ENCODE measurements at regions not wholly inside any gene's neighbourhood (a gene's known extent, or its start where the extent isn't known, plus 50 kb on each side); places are given as distances from the start of the nearest gene placed in this dataset.

DNA sequence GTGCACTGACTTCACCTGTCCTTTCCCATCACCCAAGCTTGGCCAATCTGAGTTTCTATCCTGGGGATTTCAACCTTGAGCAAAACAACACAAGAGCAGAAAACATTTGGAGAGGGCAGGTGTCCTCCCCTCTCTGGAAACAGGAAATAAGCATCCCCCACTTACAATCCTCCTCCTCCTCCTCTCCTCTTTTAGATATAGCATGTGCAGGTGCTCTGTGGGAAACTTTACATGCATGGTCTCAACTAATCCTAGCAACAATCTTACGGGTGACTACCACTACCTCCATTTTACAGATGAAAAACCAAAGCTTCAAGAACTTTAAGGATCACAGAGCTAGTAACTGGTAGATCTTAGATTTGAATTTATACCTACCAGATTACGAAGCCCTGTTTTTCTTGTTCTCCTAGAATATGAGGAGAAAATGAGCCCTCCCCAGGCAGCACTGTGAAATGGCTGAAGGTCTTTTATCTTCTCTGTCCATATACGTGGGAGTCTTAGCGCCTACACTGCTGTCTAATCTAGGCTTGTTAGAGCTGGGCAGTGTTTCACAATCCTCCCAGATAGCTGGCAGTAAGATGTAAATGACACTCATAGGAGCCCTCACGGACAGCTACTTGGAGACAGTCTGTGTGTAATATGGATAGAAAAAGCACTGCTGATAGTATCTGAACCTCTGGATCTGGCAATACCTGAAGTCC lies 301.2 kb upstream of the PROK2 start:
- H4K91ac ChIP-seq (ENCODE audit: insufficient read length, low read depth, low read length): no peak overlapping the region
- no peak overlapping the region for H2BK15ac ChIP-seq (ENCODE audit: low read depth, low read length)
- no peak overlapping the region for H2BK20ac ChIP-seq (ENCODE audit: low read depth, low read length, poor library complexity, severe bottlenecking)
- TF ChIP-seq, protein P1, sequence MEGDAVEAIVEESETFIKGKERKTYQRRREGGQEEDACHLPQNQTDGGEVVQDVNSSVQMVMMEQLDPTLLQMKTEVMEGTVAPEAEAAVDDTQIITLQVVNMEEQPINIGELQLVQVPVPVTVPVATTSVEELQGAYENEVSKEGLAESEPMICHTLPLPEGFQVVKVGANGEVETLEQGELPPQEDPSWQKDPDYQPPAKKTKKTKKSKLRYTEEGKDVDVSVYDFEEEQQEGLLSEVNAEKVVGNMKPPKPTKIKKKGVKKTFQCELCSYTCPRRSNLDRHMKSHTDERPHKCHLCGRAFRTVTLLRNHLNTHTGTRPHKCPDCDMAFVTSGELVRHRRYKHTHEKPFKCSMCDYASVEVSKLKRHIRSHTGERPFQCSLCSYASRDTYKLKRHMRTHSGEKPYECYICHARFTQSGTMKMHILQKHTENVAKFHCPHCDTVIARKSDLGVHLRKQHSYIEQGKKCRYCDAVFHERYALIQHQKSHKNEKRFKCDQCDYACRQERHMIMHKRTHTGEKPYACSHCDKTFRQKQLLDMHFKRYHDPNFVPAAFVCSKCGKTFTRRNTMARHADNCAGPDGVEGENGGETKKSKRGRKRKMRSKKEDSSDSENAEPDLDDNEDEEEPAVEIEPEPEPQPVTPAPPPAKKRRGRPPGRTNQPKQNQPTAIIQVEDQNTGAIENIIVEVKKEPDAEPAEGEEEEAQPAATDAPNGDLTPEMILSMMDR (conservative IDR thresholded peaks at IDR 0.05): no peak
- H2AFZ ChIP-seq (ENCODE audit: low read length): no peak overlapping the region
- H3K9me3 ChIP-seq (ENCODE audit: control insufficient read depth, low read depth, low read length): no peaks in the 10 kb centered on the region
- no peak overlapping the region for H3K4me2 ChIP-seq (ENCODE audit: insufficient read depth, insufficient read length, low read length)
- no peak overlapping the region for H3K56ac ChIP-seq (ENCODE audit: insufficient read length, low read depth, low read length)
- peaks cover 22 to 24% of the 10 kb centered on the region in 2 experiments for H3K4me1 Mint-ChIP-seq
- no CpG with 5 or more reads among the region's 5 CpGs for WGBS (ENCODE audit: extremely low coverage, insufficient read length, low lambda C conversion rate)
- no peak for DNase-seq
- no peaks in the 10 kb centered on the region; a peak in 1 of 7 replicates for H3K36me3 Mint-ChIP-seq (ENCODE audit: insufficient read depth in 1 of 3, low read depth in 3 of 3)
- no peak overlapping the region for H2BK5ac ChIP-seq (ENCODE audit: insufficient read length, low read length)
- no peak overlapping the region for H4K8ac ChIP-seq (replicated peaks; ENCODE audit: insufficient read length, low read depth, low read length)
- H3K23me2 ChIP-seq (ENCODE audit: insufficient read length, low read depth, low read length, poor library complexity, severe bottlenecking): no peaks in the 10 kb centered on the region
- no peaks in the 10 kb centered on the region for H4K20me1 ChIP-seq (ENCODE audit: control insufficient read depth, insufficient read depth, insufficient read length)
- H3K27me3 ChIP-seq (ENCODE audit: insufficient read depth, low read length): no peaks in the 10 kb centered on the region
- H3K9ac ChIP-seq (ENCODE audit: extremely low read depth, insufficient read length, low read length): no peak overlapping the region
- no peak overlapping the region for H3K14ac ChIP-seq (ENCODE audit: insufficient read depth, low read length)
- H3K9me3 Mint-ChIP-seq: no peaks in the 10 kb centered on the region
- H3K4me3 Mint-ChIP-seq: no peak overlapping the region
- H3K23ac ChIP-seq (ENCODE audit: insufficient read length, low read depth, low read length): no peak overlapping the region
- H4K5ac ChIP-seq (ENCODE audit: insufficient read length, low read depth, low read length): no peak overlapping the region
- H3K4ac ChIP-seq (ENCODE audit: low read depth, low read length): no peak overlapping the region
- H3K27ac Mint-ChIP-seq: peak overlapping the region in 1 of 3 experiments; percentile 60; a peak in 2 of 7 replicates
- no peak overlapping the region for H3K18ac ChIP-seq (ENCODE audit: insufficient read length, low read depth, low read length)
- H3K27ac ChIP-seq (ENCODE audit: insufficient read length, low read depth, low read length): no peak overlapping the region
- no peak overlapping the region for H3T11ph ChIP-seq (ENCODE audit: low read length)
- H3K27me3 Mint-ChIP-seq (ENCODE audit: low read depth): no peaks in the 10 kb centered on the region; the same call in 1 of the 2 replicates
- H3K79me1 ChIP-seq (ENCODE audit: insufficient read depth, low read depth, low read length, poor library complexity, severe bottlenecking): no peaks in the 10 kb centered on the region
- no peak overlapping the region for H2AK5ac ChIP-seq (ENCODE audit: insufficient read length, low read length)
- H2BK12ac ChIP-seq (ENCODE audit: insufficient read length, low read depth, low read length): no peak overlapping the region
- peaks cover 5% of the 10 kb centered on the region; the same call in 1 of the 2 replicates for H3K4me1 ChIP-seq (ENCODE audit: insufficient read depth, low read length)
- no peaks in the 10 kb centered on the region for H3K79me2 ChIP-seq (ENCODE audit: insufficient read depth, low read length)
- H2BK120ac ChIP-seq (ENCODE audit: low read depth, low read length, poor library complexity, severe bottlenecking): no peak overlapping the region

All from H9 (cell line).